Liver (tissue), 3 donors: ENCODE measurements at regions not wholly inside any gene's neighbourhood (a gene's known extent, or its start where the extent isn't known, plus 50 kb on each side); places are given as distances from the start of the nearest gene placed in this dataset.

Source experiments
- GABPA ChIP-seq, 2 donors: IDR thresholded peaks in 1 of 2; conservative IDR thresholded peaks in 1 of 2; 2 replicates each; pipeline ENCODE4 v1.6.1; 2016; ENCODE audit warnings: antibody characterized with exemption in 2 of 2, mild to moderate bottlenecking in 1 of 2, moderate library complexity in 1 of 2
- HNF4G ChIP-seq: IDR thresholded peaks from 2 replicates; pipeline ENCODE4 v1.6.1; 2016; ENCODE audit warnings: antibody characterized with exemption
- JUND ChIP-seq, 2 donors: IDR thresholded peaks; 2 replicates each; pipeline ENCODE4 v1.6.1; 2016; ENCODE audit warnings: antibody characterized with exemption in 2 of 2
- SP1 ChIP-seq: IDR thresholded peaks from 2 replicates; pipeline ENCODE4 v1.6.1; 2018; ENCODE audit warnings: antibody characterized with exemption, mild to moderate bottlenecking
- YY1 ChIP-seq: IDR thresholded peaks from 2 replicates; pipeline ENCODE4 v1.6.1; 2016; ENCODE audit warnings: antibody characterized with exemption, mild to moderate bottlenecking
- TF ChIP-seq, protein P1 (sequence below): fragments of 150-350 bp; IDR thresholded peaks from 2 replicates; pipeline ENCODE4 v1.5.1; 2017; ENCODE audit warnings: improper control_type of control experiment, low read depth, low read length; ENCODE audit not compliant: missing input control
- TF ChIP-seq, protein P2 (sequence below): IDR thresholded peaks from 2 replicates; pipeline ENCODE4 v1.6.1; 2016; ENCODE audit warnings: antibody characterized with exemption, mild to moderate bottlenecking
- TF ChIP-seq, protein P3 (sequence below): IDR thresholded peaks from 2 replicates; pipeline ENCODE4 v1.6.1; 2016; ENCODE audit warnings: antibody characterized with exemption
- TF ChIP-seq, protein P4 (sequence below): IDR thresholded peaks from 2 replicates; pipeline ENCODE4 v1.6.1; 2016; ENCODE audit warnings: antibody characterized with exemption
- TF ChIP-seq, protein P5 (sequence below): IDR thresholded peaks from 2 replicates; pipeline ENCODE4 v1.6.1; 2016; ENCODE audit warnings: antibody characterized with exemption
- donor health status: healthy.
- donor health status: healthy.

DNA sequence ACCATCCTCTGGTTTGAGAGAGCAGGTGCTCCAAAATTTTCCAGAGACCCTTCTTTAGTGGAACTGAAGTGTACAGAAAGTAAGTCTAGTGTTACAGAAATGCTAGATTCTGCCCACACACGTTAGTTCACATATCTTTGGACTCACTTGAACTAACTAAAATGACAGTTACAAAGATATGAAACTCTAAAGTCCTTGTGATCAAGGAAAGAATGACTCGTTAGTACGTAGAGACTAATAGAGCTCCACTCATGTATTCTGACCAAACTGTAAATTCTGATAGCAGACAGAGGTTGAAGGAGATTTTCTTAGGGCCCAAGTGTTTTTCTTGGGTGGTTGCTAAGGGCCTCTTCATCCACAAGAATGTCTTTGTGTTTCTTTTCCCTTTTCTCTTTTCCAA, 491.5 kb upstream of the B3GALT2 start:
- TF ChIP-seq, protein P1, sequence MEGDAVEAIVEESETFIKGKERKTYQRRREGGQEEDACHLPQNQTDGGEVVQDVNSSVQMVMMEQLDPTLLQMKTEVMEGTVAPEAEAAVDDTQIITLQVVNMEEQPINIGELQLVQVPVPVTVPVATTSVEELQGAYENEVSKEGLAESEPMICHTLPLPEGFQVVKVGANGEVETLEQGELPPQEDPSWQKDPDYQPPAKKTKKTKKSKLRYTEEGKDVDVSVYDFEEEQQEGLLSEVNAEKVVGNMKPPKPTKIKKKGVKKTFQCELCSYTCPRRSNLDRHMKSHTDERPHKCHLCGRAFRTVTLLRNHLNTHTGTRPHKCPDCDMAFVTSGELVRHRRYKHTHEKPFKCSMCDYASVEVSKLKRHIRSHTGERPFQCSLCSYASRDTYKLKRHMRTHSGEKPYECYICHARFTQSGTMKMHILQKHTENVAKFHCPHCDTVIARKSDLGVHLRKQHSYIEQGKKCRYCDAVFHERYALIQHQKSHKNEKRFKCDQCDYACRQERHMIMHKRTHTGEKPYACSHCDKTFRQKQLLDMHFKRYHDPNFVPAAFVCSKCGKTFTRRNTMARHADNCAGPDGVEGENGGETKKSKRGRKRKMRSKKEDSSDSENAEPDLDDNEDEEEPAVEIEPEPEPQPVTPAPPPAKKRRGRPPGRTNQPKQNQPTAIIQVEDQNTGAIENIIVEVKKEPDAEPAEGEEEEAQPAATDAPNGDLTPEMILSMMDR, result no peak
- no peak for TF ChIP-seq JUND (IDR thresholded peaks at IDR 0.05)
- TF ChIP-seq HNF4G, result no peak
- TF ChIP-seq, protein P2, sequence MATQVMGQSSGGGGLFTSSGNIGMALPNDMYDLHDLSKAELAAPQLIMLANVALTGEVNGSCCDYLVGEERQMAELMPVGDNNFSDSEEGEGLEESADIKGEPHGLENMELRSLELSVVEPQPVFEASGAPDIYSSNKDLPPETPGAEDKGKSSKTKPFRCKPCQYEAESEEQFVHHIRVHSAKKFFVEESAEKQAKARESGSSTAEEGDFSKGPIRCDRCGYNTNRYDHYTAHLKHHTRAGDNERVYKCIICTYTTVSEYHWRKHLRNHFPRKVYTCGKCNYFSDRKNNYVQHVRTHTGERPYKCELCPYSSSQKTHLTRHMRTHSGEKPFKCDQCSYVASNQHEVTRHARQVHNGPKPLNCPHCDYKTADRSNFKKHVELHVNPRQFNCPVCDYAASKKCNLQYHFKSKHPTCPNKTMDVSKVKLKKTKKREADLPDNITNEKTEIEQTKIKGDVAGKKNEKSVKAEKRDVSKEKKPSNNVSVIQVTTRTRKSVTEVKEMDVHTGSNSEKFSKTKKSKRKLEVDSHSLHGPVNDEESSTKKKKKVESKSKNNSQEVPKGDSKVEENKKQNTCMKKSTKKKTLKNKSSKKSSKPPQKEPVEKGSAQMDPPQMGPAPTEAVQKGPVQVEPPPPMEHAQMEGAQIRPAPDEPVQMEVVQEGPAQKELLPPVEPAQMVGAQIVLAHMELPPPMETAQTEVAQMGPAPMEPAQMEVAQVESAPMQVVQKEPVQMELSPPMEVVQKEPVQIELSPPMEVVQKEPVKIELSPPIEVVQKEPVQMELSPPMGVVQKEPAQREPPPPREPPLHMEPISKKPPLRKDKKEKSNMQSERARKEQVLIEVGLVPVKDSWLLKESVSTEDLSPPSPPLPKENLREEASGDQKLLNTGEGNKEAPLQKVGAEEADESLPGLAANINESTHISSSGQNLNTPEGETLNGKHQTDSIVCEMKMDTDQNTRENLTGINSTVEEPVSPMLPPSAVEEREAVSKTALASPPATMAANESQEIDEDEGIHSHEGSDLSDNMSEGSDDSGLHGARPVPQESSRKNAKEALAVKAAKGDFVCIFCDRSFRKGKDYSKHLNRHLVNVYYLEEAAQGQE, result no peak
- TF ChIP-seq, protein P3, sequence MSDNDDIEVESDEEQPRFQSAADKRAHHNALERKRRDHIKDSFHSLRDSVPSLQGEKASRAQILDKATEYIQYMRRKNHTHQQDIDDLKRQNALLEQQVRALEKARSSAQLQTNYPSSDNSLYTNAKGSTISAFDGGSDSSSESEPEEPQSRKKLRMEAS, result no peak
- TF ChIP-seq GABPA (IDR thresholded peaks at IDR 0.05 in 1 of 2, conservative IDR thresholded peaks at IDR 0.05 in 1 of 2), result no peak
- TF ChIP-seq SP1, result no peak
- TF ChIP-seq, protein P4, sequence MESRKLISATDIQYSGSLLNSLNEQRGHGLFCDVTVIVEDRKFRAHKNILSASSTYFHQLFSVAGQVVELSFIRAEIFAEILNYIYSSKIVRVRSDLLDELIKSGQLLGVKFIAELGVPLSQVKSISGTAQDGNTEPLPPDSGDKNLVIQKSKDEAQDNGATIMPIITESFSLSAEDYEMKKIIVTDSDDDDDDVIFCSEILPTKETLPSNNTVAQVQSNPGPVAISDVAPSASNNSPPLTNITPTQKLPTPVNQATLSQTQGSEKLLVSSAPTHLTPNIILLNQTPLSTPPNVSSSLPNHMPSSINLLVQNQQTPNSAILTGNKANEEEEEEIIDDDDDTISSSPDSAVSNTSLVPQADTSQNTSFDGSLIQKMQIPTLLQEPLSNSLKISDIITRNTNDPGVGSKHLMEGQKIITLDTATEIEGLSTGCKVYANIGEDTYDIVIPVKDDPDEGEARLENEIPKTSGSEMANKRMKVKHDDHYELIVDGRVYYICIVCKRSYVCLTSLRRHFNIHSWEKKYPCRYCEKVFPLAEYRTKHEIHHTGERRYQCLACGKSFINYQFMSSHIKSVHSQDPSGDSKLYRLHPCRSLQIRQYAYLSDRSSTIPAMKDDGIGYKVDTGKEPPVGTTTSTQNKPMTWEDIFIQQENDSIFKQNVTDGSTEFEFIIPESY, result no peak
- TF ChIP-seq, protein P5, sequence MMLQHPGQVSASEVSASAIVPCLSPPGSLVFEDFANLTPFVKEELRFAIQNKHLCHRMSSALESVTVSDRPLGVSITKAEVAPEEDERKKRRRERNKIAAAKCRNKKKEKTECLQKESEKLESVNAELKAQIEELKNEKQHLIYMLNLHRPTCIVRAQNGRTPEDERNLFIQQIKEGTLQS, result no peak
- no peak for TF ChIP-seq YY1
